GM18861 (cell line): ENCODE measurements at regions not wholly inside any gene's neighbourhood (a gene's known extent, or its start where the extent isn't known, plus 50 kb on each side); places are given as distances from the start of the nearest gene placed in this dataset.

Experiments used
- ATAC-seq: cut with Tn5 transposase; IDR thresholded peaks from one replicate; pipeline ENCODE4 v1.9.1; 2021; ENCODE audit not compliant: unreplicated experiment

DNA sequence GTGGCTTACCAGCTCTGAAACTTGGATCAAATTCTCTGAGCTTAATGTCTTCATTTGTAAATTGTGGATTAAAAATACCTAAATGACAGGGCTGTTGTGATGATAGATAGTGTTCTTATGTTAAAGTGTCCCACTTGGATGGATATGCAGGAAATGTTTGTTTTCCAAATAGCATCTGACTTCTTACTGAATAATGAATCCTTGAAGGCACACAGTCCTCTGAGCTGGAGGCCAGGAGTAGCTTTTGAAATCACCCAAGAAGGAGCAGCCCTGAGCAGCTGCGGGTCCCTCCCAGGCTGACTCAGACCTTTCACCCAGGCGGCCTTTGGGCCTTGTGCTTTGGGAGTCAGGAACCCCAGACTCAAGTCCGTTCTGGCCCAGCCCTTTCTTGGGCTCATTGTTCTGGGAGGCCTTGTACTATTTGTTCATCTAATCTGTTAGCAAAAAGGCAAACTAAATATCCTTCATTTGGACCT lies 173.0 kb upstream of the GATA6 start:
- ATAC-seq, result no peak

DNA sequence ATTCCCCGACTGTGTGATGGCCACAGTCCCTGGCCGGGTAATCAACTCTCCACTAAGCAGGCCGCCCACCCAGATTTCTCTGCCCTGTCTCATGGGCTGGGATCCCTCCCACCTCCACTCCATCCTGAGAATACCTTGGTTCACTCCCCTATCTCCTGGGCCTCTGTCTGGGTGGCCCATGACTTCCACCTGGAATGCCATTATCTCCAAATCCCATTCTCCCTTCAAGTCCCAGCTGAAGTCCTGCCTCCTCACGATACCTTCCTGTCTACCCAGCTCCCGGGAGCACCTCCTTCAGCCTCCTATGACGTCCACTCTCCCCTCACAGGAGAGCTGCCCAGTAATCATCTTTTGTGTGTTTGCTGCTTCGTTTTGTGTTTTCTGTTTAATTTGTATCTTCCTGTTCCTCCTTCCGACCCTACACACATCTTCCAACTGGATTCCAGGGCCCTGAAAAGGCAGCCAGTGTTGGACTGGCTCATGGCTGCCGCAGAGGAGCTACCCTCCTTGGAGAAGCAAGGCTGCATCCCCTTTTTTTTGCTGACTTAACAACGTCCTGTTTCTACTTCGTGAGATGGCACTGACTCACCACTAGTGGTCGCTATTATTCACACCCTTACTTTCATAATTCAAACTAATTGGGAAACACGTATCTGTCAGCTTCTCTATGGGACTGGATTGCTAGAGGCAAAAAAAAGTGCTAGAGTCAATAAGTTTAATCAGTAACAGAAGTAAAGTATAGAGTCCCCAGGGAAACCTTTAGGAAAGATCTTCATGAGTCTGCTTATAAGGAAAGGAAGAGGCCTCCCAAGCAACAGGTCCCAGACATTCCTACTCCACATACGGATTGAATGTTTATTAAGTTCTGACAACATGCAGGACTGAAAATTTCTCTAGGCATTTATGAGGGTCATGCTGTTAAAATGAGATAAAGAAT lies 171.9 kb upstream of the GATA6 start:
- peak; percentile 80 for ATAC-seq

DNA sequence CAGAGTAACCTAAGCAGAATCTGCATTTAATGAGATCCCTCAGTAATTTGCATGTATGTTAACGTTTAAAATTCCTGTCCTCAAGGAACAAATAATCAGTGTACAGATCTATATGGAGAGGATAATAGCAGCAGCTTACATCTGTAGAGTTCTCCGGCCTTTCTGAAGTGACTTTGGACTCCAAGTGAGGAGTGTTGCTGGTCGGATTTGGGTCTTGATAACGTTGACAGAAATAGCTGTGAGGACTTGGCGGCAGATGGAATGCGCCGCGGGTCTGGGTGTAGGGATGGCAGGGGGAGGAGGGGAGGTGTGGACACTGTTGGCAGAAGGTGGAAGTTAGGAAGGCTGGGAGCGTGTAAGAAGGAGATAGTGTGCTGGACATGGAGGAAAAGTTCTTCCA lies 170.9 kb upstream of the GATA6 start:
- no peak for ATAC-seq

DNA sequence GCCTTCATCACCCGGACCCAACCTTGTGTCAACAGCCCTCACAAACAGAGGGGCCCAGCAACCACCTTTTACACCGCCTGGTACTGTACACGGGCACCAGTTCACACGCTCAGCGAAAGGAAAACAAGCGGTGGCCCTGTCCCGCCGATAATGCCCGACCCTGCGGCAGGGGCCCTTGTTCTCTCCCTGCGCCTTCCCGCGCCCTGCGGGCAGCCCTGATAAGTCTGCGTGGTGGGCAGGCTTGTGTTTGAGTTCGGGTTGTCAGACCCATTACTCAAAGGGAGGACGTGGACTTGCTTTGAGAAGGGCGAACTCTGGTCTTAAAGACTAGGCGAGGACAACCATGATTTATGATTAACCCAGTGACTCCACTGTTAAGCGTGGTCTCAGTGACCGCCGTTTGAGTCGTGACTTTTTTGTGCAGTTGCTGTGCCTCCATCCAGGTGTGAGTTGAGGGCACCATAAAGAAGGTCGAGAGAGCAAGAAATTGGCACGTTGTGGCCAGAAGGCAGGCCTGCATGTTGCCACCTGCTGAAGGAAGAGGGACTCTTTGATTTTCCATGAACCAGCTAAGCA lies 167.4 kb upstream of the GATA6 start:
- ATAC-seq, result no peak

DNA sequence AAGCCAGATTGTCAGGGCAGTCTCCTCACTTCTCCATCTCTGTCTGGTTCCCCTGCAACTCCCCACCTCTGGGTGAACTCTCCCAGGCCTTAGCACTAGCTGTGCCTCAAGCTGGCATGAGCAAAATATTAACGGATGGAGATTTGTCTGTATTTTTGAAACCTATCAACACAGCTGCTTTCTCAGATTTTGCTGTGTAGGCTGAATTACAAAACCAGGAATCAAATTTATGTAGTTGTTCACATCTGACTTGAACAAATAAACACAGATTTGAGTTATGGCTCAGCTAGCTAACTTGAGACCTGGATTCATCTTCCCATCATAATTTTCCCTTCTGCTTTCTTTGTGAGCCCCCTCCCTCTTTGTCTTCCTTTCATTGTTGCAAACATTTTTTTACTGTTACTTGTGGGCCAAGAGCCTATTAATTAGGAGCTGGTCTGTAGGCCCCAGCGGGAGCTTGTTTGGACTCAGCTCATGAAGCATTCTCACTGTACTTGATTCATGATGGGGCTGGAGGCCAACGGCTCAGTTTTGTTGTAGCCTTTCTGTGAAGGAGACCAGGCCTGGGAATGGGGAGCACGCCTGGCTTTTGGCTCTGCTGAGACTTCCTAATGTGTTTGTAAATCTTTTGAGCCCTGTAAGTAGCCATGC lies 164.1 kb upstream of the GATA6 start:
- no peak for ATAC-seq

DNA sequence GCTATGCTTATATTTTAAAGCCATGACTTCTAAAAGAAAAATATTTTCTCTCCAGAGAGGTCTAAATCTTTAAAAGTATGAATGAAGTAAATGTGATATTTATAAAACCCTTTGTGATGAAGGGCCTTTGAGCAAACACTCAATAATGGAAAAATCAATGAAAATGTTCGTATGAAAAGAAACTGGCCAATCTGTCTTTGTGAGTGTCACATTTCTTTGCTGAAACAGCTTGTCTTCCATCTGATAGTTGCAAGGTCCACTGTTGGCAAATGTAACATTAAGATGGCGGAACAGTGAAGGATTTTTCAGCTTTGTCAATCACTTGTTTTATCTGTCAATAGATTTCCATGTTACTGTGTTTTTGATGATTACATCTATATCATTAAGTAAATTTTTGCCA lies 162.9 kb upstream of the GATA6 start:
- ATAC-seq, result no peak

DNA sequence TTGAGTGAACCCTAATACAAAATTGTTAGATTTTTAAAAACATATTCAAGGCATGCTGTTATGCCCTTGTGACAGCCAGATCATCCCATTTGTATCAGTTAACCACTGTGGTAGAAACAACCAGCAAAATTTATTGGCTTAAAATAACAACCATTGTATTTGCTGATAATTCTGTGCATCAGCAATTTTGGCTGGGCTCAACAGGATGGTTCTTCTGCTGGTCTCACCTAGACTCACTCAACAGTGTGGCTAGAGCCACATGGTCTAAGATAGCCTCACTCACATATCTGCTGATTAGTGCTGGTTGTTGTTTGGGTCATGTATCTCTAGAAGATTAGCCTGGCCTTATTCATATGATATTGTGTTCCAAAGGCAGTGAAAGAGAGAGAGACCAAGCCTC lies 160.1 kb upstream of the GATA6 start:
- ATAC-seq, result no peak

DNA sequence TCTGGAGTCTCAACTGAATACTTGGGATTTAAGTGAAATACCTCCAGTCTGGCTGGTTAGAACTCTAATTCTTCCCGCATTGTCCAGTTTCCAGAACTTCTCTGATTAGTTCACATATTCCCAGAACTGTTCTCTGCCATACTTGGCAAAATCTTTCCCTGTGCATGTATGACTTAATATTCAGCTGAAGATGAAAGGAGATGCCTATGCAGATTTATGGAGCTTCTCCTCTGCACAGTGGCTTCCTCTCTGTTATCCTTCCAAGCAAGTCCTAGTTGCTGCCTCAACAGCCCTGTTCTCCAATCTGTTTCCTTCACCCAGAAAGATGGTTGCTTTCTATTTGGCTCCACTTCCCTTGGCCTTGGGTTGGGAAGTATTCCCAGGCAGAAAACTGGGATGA lies 155.4 kb upstream of the GATA6 start:
- ATAC-seq, result no peak

DNA sequence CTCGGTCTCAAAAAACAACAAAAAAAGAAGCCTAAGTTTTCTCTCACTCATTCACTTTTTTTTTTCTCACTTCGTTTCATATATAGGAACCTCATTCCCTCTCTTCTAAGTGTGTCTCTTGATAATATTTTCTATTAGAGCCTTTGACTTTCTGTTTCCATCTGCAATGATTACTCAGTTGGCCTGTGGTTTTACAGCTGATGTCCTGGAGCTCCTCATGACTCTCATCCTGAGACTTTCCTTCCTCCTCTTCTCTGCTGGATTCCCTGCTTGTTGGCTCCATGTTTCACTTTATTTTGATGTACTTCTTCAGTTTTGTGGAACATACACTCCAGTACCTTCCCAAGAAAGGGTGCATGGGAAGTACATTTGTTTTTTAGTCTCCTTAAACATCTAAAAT lies 154.2 kb upstream of the GATA6 start:
- ATAC-seq, result no peak

DNA sequence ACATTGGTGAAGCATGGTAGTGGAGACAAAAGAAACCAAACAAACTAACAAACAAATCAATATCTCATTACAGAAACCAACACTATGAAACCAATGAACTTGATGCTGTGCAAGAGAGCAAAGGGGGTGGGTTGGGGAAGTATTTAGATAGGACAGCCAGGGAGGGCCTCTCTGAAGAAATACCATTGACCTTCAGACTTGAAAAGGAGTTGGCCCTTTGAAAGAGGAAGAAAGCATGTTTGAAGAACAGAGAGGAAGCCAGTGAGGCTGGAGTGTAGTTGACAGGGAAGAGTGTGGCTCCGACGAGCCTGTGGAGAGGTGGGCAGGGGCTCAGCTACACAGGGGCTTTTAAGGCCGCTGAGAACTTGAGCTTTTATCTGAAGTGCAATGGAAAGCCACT lies 151.0 kb upstream of the GATA6 start:
- ATAC-seq, result no peak

DNA sequence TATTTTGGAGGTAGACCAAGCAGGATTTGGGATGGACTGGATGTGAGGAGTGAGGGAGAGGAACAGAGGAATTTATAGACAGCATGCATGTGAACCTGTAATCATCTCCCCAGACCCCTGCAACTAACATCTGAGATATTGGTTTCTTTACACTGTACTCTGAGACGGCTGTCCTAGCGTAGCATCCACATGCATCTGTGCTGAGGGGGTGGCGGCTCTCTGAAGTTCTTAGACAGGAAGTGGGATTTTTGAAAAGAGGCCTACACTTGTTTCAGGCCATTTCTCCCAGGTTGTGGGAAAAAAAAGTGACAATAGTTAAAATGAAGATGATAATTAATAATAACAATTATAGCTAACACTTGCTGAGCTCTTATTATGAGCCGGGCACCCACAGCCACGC lies 150.2 kb upstream of the GATA6 start:
- ATAC-seq, result no peak

DNA sequence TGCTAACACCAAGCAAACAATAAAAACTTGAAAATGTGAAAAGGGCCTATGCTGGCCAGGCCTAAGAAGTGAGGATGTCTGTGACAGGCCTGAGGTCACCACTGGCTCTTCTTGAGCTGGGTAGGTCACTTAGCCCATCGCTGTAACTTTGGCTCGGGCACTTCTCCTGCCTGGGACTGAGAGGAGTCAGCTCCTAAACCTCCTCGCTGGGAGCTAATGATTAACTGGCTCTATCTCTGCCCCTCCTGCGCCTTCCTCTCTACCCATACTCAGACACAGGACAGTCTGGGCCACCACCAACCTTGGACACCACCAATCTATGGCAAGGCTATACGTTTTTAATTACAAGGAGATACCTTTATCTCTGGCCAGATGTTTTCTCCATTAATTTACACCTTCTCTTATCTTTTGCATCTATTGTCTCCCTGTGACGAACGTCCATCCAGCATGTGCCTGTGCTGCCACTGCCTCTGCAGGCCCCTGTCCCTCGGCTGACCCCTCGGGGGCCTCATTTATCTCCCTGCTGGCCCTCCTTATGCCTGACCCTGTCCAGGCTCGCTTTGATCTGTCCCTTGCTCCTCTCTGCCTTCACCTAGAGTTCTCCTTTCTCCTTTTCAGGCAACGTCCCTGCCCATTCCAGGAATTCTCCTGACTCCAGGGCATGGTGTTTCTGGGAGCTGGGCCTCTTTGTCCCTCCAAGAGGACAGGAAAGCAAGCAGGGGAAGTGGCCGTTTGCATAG lies 149.1 kb upstream of the GATA6 start:
- ATAC-seq, result no peak

DNA sequence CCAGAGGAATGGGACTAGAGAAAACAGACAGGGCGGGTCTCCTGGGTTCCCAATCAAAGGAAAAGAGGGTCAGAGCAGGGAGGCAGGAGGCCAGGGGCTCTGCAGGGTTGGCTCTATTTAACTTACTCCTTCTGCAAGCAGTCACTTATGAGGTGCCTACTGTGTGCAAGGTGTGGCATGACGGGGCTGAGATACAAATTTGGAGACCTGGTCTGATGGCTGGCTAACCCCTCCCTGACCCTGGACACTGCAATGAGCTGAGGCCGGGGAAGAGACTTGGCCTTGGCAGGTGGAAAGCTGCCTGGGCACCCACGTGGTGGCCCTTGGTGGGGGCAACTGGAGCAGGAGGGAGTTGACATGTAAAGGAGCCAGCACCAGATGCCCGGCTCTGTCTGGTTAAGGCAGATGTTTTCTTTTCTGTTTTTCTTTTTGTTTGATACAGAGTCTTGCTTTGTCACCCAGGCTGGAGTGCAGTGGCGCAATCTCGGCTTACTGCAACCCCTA lies 148.5 kb upstream of the GATA6 start:
- no peak for ATAC-seq

DNA sequence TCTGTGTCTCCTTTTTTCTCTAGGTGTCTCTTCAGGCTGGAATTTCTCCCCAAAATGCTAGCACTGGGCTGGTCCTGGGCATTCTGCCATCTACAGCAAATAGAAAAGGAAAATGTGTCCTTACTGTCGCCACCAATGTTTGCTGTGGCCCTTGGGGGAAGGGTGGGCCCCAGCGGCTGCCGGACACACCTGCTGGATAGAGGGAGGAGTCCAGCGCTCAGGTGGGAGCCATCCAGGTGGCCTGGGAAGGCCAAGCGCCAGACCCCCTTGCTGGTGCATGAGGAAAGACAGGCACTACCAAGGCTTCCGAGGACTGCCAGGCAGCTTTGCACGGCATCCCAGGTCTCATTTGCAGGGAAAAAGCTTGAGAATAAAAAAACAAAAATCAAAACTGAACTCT lies 147.7 kb upstream of the GATA6 start:
- ATAC-seq, result no peak

DNA sequence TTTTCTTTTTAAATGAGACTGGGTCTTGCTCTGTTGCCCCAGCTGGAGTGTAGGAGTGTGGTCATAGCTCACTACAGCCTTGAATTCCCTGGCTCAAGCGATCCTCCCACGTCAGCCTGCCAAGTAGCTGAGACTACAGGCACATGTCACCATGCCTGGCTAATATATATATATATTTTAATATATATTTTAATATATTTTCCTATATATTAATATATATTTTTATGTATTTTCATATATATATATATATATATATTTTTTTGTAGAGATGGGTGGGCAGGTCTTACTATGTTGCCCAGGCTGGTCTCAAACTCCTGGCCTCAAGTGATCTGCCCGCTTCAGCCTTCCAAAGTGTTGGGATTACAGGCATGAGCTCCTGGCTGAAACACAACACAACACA lies 144.5 kb upstream of the GATA6 start:
- ATAC-seq, result no peak

DNA sequence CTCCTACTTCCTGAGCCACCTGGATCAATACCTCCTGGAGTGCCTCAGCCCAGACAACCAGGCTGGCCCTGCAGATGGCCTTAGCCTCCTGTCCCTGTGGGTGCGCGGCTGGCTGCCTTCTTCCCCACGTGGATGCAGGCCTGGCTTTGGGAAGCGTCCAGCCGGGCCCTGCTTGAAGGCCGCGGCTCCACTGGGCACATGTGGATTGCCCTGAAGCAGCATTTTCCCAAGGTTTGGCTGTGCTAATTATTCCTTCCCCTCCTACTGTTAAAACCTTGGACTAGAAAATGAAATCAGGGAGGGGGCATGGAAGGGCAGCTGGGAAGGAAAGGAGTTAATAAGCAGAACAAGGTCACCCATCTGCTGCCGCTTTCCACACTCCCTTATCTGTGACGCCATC lies 143.0 kb upstream of the GATA6 start:
- no peak for ATAC-seq

DNA sequence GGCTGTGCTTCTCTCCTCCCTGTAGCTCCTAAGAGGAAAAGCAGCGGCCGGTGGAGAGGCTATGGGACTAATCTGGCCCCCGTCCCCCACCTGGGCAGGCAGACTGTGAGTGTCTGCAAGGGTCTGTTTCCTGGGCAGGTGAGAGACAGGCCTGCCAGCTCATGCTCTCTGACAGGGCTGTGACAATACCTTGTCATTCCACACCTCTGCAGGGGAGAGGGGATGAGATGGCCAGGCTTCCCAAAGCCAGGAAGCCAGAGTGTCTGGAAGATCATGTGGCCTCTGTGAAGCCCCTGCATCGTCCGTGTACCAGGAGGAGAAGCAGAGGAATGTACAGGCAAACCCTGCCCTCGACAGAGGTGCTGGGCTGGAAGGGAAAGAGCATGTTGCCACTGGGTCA lies 142.5 kb upstream of the GATA6 start:
- no peak for ATAC-seq

DNA sequence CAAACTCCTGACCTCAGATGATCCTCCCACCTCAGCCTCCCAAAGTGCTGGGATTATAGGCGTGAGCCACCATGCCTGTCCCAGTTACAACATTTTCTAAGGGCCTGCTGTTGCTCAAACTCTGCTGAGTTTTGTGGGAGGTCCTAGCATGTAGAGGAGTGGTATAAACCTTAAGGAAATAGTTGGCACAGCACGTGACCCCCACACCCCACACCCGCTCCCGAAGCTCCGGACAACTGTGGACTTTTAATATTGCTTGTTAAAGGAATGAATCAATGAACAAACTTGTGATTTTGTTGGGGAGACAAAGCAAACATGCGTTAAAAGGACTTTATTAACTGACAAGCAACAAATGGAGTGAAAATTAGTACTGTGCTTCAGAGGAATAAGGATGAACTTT lies 137.8 kb upstream of the GATA6 start:
- ATAC-seq, result no peak

DNA sequence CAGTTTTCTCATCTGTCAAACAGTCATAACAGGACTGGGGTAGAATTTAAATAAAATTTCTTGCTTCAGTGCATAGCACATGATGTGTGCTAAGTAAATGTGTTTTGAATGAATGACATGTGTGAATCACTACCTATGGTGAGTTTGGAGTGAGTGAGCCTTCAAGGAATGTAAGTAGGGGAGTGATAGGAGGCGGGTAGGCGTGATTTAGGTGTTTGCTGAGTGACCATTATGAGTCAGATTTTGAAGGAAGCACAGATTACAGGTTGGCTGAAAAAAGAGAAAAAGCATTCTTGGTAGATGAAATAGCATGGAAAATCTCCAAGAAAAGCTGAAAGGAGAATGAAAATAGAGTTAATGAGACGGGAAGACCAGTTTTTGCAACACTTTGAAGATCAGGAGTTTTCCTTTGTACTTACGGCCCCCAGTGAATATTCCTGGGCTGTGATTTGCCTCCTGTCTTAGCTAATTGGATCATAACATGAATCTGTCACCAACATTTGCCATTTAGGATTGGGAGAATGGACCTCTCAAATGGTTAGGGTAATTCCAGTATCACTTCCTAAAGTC lies 136.9 kb upstream of the GATA6 start:
- no peak for ATAC-seq

DNA sequence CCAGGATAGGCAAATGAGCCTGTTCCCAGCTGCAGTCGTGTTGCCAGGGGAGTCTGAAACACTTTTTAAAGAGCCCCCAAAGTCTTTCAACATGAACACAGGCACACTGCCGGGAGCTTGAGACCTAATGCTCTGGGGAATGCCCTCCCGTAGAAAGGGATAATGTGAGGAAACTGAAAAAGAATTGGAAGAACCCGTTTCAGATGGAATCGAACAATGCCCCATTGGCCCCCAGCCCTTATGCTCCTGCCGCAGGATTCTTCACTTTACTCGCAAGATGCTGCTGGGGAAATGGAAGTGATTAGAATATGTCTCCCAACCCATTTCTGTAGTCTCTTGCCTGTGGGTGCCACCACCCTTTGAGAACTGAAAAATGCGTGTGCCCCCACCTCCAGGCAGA lies 136.3 kb upstream of the GATA6 start:
- ATAC-seq, result no peak

DNA sequence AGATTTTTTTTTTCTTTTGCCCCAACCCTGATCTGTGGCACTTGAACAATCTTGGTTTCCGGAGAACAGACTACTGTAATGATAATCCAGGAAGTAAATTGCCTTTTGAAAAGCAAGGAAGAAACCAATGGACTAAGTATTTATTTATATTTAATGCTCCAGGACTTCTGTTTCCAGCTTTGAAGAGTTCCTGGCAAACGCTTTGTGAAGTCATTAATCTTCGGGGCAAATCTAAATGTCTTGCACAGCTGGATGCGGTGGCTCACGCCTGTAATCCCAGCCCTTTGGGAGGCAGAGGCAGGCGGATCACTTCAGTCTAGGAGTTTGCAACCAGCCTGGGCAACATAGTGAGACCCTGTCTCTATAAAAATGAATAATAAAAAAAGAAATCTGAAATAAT lies 135.1 kb upstream of the GATA6 start:
- ATAC-seq, result no peak
